Lung (tissue), 11 donors: ENCODE measurements at regions not wholly inside any gene's neighbourhood (a gene's known extent, or its start where the extent isn't known, plus 50 kb on each side); places are given as distances from the start of the nearest gene placed in this dataset.

Source experiments
- ATAC-seq: fragments of 200-7000 bp; cut with Tn5 transposase; one replicate; pipeline ENCODE4 v1.9.1; 2020; ENCODE audit warnings: moderate number of reproducible peaks; ENCODE audit not compliant: insufficient read depth, low FRiP score
- DNase-seq, 3 donors: peaks; one replicate each; pipeline ENCODE4 v3.0.0-alpha.2; 2013 to 2017
- H3K27ac ChIP-seq, 2 donors: one replicate each; pipeline ENCODE4 v1.5.1; 2013; ENCODE audit warnings: mild to moderate bottlenecking in 2 of 2, moderate library complexity in 2 of 2, control low read depth in 1 of 2, inconsistent platforms in 1 of 2, low read depth in 1 of 2, low read length in 1 of 2
- H3K27me3 ChIP-seq, 3 donors: one replicate each; pipeline ENCODE4 v1.5.1; 2013; ENCODE audit warnings: low read length in 2 of 3; ENCODE audit not compliant: control insufficient read depth in 3 of 3, insufficient read depth in 3 of 3
- H3K36me3 ChIP-seq, 4 donors: one replicate each; pipeline ENCODE4 v1.5.1; 2013; ENCODE audit warnings: low read length in 4 of 4, mild to moderate bottlenecking in 1 of 4, moderate library complexity in 1 of 4; ENCODE audit not compliant: control insufficient read depth in 4 of 4, insufficient read depth in 4 of 4
- H3K4me1 ChIP-seq, 5 donors: one replicate each; pipeline ENCODE4 v1.5.1; 2013; ENCODE audit warnings: low read length in 5 of 5, mild to moderate bottlenecking in 2 of 5, moderate library complexity in 1 of 5; ENCODE audit not compliant: control insufficient read depth in 5 of 5, insufficient read depth in 5 of 5
- H3K4me3 ChIP-seq: one replicate; pipeline ENCODE4 v1.5.1; 2013; ENCODE audit warnings: mild to moderate bottlenecking, control low read depth, moderate library complexity
- H3K9ac ChIP-seq, 2 donors: one replicate each; pipeline ENCODE4 v1.5.1; 2013; ENCODE audit warnings: low read length in 2 of 2, control low read depth in 1 of 2; ENCODE audit not compliant: insufficient read depth in 1 of 2
- H3K9me3 ChIP-seq, 4 donors: one replicate each; pipeline ENCODE4 v1.5.1; 2013; ENCODE audit warnings: low read length in 3 of 4, mild to moderate bottlenecking in 1 of 4, moderate library complexity in 1 of 4; ENCODE audit not compliant: control insufficient read depth in 4 of 4, insufficient read depth in 3 of 4
- CTCF ChIP-seq: IDR thresholded peaks from 2 replicates; pipeline ENCODE4 v1.5.1; 2012; ENCODE audit warnings: mild to moderate bottlenecking; ENCODE audit errors: control extremely low read depth, extremely low read depth
- WGBS, 2 donors: extraction: QIAGEN DNeasy Blood & Tissue Kit; methylation state at CpG; one replicate each; pipeline ENCODE4 v1.1.7; 2013; 5-methylcytosine and 5-hydroxymethylcytosine counted together
- donor health status: control.
- donor health status: control.
- donor health status: Bipolar disorder and iron deficiency.
- donor health status: healthy.
- donor health status: DM: yes; HTN: yes; CAD: no.

- H3K9ac ChIP-seq, result no peak overlapping the region
- H3K27ac ChIP-seq, result peak overlapping the region in 1 of 2 donors; percentile 9
- H3K36me3 ChIP-seq, result no peaks in the 10 kb centered on the region
- ATAC-seq (peak; percentile 76), DNase-seq (peak; percentile 87 to 99 (median 97))
- no peak overlapping the region for H3K4me3 ChIP-seq
- peaks cover 0 to 15% (median 0%) of the 10 kb centered on the region in 5 donors for H3K4me1 ChIP-seq
- H3K9me3 ChIP-seq, result peaks cover 0 to 2% (median under 1%) of the 10 kb centered on the region in 4 donors
- no peaks in the 10 kb centered on the region for H3K27me3 ChIP-seq
- TF ChIP-seq CTCF, result no peak
- WGBS, 2 donors, result 27 to 46% methylated on average over 3 of the region's 3 CpGs
Measured at GRCh38 chr10:58457761-58458616, 54.7 kb upstream of the BICC1 start.

GRCh38 chr10:58459069-58459468 lies 53.6 kb upstream of the BICC1 start:
- no peak overlapping the region for H3K4me3 ChIP-seq
- WGBS, 2 donors, result 88 to 90% methylated on average over 4 of the region's 4 CpGs
- H3K9ac ChIP-seq, result no peak overlapping the region
- no peak for ATAC-seq
- no peak for TF ChIP-seq CTCF
- peaks cover 0 to 4% (median 2%) of the 10 kb centered on the region in 4 donors for H3K9me3 ChIP-seq
- no peaks in the 10 kb centered on the region for H3K27me3 ChIP-seq
- H3K4me1 ChIP-seq, result peaks cover 0 to 15% (median 0%) of the 10 kb centered on the region in 5 donors
- DNase-seq, result no peak
- no peak overlapping the region for H3K27ac ChIP-seq
- no peaks in the 10 kb centered on the region for H3K36me3 ChIP-seq

- ATAC-seq, result no peak
- Histone ChIP-seq H3K4me1 (peaks cover 0 to 15% (median 0%) of the 10 kb centered on the region in 5 donors), H3K9ac (no peak overlapping the region), H3K27me3 (no peaks in the 10 kb centered on the region), H3K36me3 (no peaks in the 10 kb centered on the region), H3K9me3 (peaks cover 0 to 4% (median 2%) of the 10 kb centered on the region in 4 donors), H3K4me3 (no peak overlapping the region), H3K27ac (no peak overlapping the region)
- TF ChIP-seq CTCF, result no peak
- no peak for DNase-seq
- 91 to 100% methylated on average over 1 of the region's 1 CpG for WGBS, 2 donors
Measured at GRCh38 chr10:58460157-58460556, 52.5 kb upstream of the BICC1 start.
